OCI-LY7 (cell line): ENCODE measurements at regions not wholly inside any gene's neighbourhood (a gene's known extent, or its start where the extent isn't known, plus 50 kb on each side); places are given as distances from the start of the nearest gene placed in this dataset.

Experiments used
- BruUV-seq: library from RNA; stranded (reverse); fragments of 400-500 nt; replicated peaks from 2 replicates; lab custom pipeline; 2021; lab: Mats Ljungman, UMichigan
- CTCF ChIA-PET: fragments of 300-600 bp; sonication (Branson Sonifier 250); formaldehyde crosslinking; loops from one replicate; lab custom pipeline; 2022; ENCODE audit warnings: antibody characterized with exemption; ENCODE audit not compliant: unreplicated experiment; lab: Charles Lee
- POLR2A ChIA-PET: fragments of 300-600 bp; sonication (Branson Sonifier 250); formaldehyde crosslinking; loops from one replicate; lab custom pipeline; 2022; ENCODE audit warnings: antibody characterized with exemption; lab: Charles Lee
- DNase-seq: peaks from one replicate; pipeline ENCODE4 v3.0.0-alpha.2; 2015; ENCODE audit warnings: low spot score
- H2AFZ ChIP-seq: fragments of 200-600 bp; sonication (generic), shearing (Covaris generic); 2 replicates; pipeline ENCODE4 v1.6.1; 2014; ENCODE audit warnings: mild to moderate bottlenecking, antibody characterized with exemption, low read length, moderate library complexity
- H3K27ac ChIP-seq: fragments of 200-600 bp; sonication (generic); 2 replicates; pipeline ENCODE4 v1.5.1; 2014; ENCODE audit warnings: mixed run types, low read depth, mild to moderate bottlenecking, moderate library complexity, low read length, inconsistent platforms; ENCODE audit not compliant: poor library complexity, severe bottlenecking
- H3K36me3 ChIP-seq: fragments of 200-600 bp; sonication (generic); 2 replicates; pipeline ENCODE4 v1.6.1; 2014; ENCODE audit warnings: mild to moderate bottlenecking, antibody characterized with exemption, low read length, moderate library complexity, mixed read lengths; ENCODE audit not compliant: insufficient read depth
- H3K4me1 ChIP-seq: fragments of 200-600 bp; sonication (generic); 2 replicates; pipeline ENCODE4 v1.5.1; 2014; ENCODE audit warnings: mild to moderate bottlenecking, low read length; ENCODE audit not compliant: insufficient read depth, poor library complexity, severe bottlenecking
- H3K4me2 ChIP-seq: fragments of 200-600 bp; sonication (generic); 2 replicates; pipeline ENCODE4 v1.6.1; 2014; ENCODE audit warnings: mild to moderate bottlenecking, low read length
- H3K4me3 ChIP-seq: fragments of 200-600 bp; sonication (generic); 2 replicates; pipeline ENCODE4 v1.5.1; 2014; ENCODE audit warnings: mild to moderate bottlenecking, low read depth, low read length; ENCODE audit not compliant: poor library complexity, severe bottlenecking
- H3K79me2 ChIP-seq: fragments of 200-600 bp; sonication (generic); 2 replicates; pipeline ENCODE4 v1.6.1; 2016; ENCODE audit warnings: low read depth, mild to moderate bottlenecking, low read length, moderate library complexity, mixed read lengths; ENCODE audit not compliant: insufficient read depth
- H3K9me2 ChIP-seq: fragments of 200-600 bp; sonication (generic); 2 replicates; pipeline ENCODE4 v1.6.1; 2016; ENCODE audit warnings: mild to moderate bottlenecking, low read length, mixed read lengths; ENCODE audit not compliant: insufficient read depth
- H3K9me3 ChIP-seq: fragments of 200-600 bp; sonication (generic); 2 replicates; pipeline ENCODE4 v1.6.1; 2014; ENCODE audit warnings: mild to moderate bottlenecking, mixed run types, low read length, mixed read lengths
- H4K20me1 ChIP-seq: fragments of 200-600 bp; sonication (generic); 2 replicates; pipeline ENCODE4 v1.6.1; 2014; ENCODE audit warnings: mild to moderate bottlenecking, antibody characterized with exemption, low read length, moderate library complexity, mixed read lengths; ENCODE audit not compliant: insufficient read depth
- CTCF ChIP-seq: fragments of 200-600 bp; sonication (generic); conservative IDR thresholded peaks from 2 replicates; pipeline ENCODE4 v1.5.1; 2014; ENCODE audit warnings: mild to moderate bottlenecking, antibody characterized with exemption, low read length, moderate library complexity, mixed read lengths
- EZH2phosphoT487 ChIP-seq: fragments of 200-600 bp; sonication (generic); IDR thresholded peaks from 2 replicates; pipeline ENCODE4 v1.6.1; 2018; ENCODE audit warnings: low read depth, borderline replicate concordance, mild to moderate bottlenecking, mixed run types, antibody characterized with exemption, low read length, moderate library complexity, mixed read lengths
- intact Hi-C: fragments of 100-400 bp; cut with micrococcal nuclease; formaldehyde crosslinking; loops from one replicate; pipeline ENCODE4 v1.10.0; 2022; ENCODE audit not compliant: unreplicated experiment

- no TSS peak for BruUV-seq
- intact Hi-C loops: no loop called here
- no peaks in the 10 kb centered on the region for H3K4me1 ChIP-seq
- H3K9me2 ChIP-seq: no peaks in the 10 kb centered on the region
- H3K36me3 ChIP-seq: no peaks in the 10 kb centered on the region
- TF ChIP-seq CTCF (peak; percentile 84), EZH2phosphoT487 (no peak)
- ChIA-PET POLR2A (interaction anchor here (0.5 to 0.6 kb wide), 3 partner anchors 9 to 302 kb away, joined by 3 read pairs; no protein-coding TSS in a partner anchor), CTCF (no interaction called here)
- H3K79me2 ChIP-seq: no peaks in the 10 kb centered on the region
- H3K4me3 ChIP-seq: no peak overlapping the region
- H2AFZ ChIP-seq: no peak overlapping the region
- no peaks in the 10 kb centered on the region for H3K9me3 ChIP-seq
- no peaks in the 10 kb centered on the region for H4K20me1 ChIP-seq
- no peak overlapping the region for H3K27ac ChIP-seq
- H3K4me2 ChIP-seq: no peak overlapping the region
- peak; percentile 58 for DNase-seq
Measured at GRCh38 chr17:77266891-77267341, 126.1 kb downstream of the SEC14L1 start.

- TF ChIP-seq EZH2phosphoT487 (no peak), CTCF (no peak)
- H3K9me3 ChIP-seq: no peaks in the 10 kb centered on the region
- H3K27ac ChIP-seq: no peak overlapping the region
- DNase-seq: no peak
- no peaks in the 10 kb centered on the region for H3K36me3 ChIP-seq
- H3K9me2 ChIP-seq: no peaks in the 10 kb centered on the region
- no peaks in the 10 kb centered on the region for H3K4me1 ChIP-seq
- H3K79me2 ChIP-seq: no peaks in the 10 kb centered on the region
- H4K20me1 ChIP-seq: no peaks in the 10 kb centered on the region
- CTCF ChIA-PET: no interaction called here
- no peak overlapping the region for H2AFZ ChIP-seq
- H3K4me2 ChIP-seq: no peak overlapping the region
- intact Hi-C loops: no loop called here
- H3K4me3 ChIP-seq: no peak overlapping the region
- POLR2A ChIA-PET: no interaction called here
- no TSS peak for BruUV-seq
Measured at GRCh38 chr17:77269696-77270681, 129.2 kb downstream of the SEC14L1 start.

DNA sequence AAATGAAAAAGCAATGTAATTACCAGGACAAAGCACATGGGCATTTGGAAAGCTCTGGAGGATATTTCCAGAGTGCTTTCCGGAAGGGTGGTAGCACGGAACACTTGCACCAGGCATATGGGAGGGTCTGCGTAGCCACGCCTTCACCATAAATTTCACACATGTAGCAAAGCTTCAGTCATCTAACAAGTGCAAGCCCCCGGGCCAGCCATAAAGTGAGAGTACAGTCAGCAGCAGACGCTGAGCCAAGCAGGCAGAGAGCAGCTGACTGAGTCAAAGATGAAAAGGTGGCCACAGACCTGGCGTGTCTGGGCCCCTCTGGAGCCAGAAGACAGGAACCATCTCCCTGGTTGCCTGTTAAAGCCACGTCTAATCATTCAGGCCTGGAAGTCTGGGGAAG lies 130.6 kb downstream of the SEC14L1 start:
- Histone ChIP-seq H3K4me2 (no peak overlapping the region), H3K4me3 (no peak overlapping the region), H3K9me2 (no peaks in the 10 kb centered on the region), H3K27ac (no peak overlapping the region), H2AFZ (no peak overlapping the region), H3K4me1 (no peaks in the 10 kb centered on the region), H3K36me3 (no peaks in the 10 kb centered on the region), H3K79me2 (no peaks in the 10 kb centered on the region), H4K20me1 (no peaks in the 10 kb centered on the region), H3K9me3 (no peaks in the 10 kb centered on the region)
- intact Hi-C loops: no loop called here
- BruUV-seq: no TSS peak
- no peak for DNase-seq
- ChIA-PET CTCF (no interaction called here), POLR2A (interaction anchor here (0.7 to 1.0 kb wide), 3 partner anchors 42 to 126 kb away, joined by 3 to 4 read pairs (median 3); no protein-coding TSS in a partner anchor)
- TF ChIP-seq CTCF (no peak), EZH2phosphoT487 (no peak)
